ENCODE measurements at regions not wholly inside any gene's neighbourhood (a gene's known extent, or its start where the extent isn't known, plus 50 kb on each side); places are given as distances from the start of the nearest gene placed in this dataset.

DNA sequence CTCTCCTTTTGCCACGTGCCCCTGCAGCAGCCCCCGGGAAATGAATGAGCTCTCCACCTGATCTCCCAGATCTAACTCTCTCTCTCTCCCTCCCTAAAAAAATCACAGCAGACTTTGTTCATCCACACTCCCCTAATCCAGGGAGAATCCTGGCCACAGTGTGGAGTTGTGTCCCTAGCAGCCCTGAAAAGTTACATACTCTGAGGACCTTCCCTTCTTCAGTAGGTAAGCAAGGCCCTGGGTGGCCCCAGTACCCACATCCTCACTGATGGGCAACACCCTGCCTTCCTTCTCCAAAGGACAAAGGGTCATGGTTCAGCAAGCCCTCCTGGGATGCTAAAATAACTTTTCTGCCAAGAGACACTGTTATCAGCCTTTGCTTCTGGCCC, 76.9 kb upstream of the GLI2 start (continued):
- TF ChIP-seq, protein P1, sequence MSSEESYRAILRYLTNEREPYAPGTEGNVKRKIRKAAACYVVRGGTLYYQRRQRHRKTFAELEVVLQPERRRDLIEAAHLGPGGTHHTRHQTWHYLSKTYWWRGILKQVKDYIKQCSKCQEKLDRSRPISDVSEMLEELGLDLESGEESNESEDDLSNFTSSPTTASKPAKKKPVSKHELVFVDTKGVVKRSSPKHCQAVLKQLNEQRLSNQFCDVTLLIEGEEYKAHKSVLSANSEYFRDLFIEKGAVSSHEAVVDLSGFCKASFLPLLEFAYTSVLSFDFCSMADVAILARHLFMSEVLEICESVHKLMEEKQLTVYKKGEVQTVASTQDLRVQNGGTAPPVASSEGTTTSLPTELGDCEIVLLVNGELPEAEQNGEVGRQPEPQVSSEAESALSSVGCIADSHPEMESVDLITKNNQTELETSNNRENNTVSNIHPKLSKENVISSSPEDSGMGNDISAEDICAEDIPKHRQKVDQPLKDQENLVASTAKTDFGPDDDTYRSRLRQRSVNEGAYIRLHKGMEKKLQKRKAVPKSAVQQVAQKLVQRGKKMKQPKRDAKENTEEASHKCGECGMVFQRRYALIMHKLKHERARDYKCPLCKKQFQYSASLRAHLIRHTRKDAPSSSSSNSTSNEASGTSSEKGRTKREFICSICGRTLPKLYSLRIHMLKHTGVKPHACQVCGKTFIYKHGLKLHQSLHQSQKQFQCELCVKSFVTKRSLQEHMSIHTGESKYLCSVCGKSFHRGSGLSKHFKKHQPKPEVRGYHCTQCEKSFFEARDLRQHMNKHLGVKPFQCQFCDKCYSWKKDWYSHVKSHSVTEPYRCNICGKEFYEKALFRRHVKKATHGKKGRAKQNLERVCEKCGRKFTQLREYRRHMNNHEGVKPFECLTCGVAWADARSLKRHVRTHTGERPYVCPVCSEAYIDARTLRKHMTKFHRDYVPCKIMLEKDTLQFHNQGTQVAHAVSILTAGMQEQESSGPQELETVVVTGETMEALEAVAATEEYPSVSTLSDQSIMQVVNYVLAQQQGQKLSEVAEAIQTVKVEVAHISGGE (tag by site-specific recombination; conservative IDR thresholded peaks at IDR 0.05; ENCODE audit: low read depth), result no peak
- TF ChIP-seq ZNF558 (tag by site-specific recombination; IDR thresholded peaks at IDR 0.05), result no peak

DNA sequence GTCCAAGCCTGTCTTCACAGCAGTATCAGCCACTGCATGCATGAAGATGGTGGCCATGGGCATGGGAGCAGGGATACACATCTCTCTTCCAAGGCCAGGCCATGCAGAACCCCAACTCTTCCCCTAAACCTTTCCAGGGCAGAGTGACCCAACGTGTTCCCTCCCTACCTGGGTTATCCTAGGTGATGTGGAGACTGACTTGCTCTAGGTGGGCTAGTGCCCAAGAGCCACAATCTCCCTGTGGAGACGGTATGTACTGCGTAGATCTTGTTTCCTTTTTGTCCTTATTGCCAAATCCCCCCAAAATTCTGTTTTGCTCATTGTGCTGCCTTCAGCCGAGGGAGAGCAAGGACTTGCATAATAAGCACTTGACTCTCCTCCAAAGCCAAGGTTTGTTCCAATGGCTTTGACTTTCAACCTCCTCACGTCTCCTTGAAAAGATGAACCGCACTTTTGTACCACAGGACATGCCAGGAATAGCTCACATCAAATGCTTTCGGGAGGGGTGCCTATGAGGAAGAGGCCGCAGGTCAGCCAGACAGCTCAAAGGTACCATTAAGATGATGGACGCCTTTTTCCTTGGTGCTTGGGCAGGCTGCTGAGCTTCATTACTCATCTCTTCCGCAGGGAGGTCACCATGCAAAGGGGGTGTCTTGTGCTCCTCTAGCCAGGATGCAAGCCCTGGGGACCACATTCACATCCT, 76.2 kb upstream of the GLI2 start:
- CTCF ChIA-PET, result interaction anchor here (0.6 to 0.7 kb wide), 3 partner anchors 10 to 17 kb away, joined by 3 to 4 read pairs (median 3); no protein-coding TSS in a partner anchor
- H3K36me3 ChIP-seq (ENCODE audit: control insufficient read depth in 2 of 2, insufficient read depth in 1 of 2, low read length in 2 of 2), result no peaks in the 10 kb centered on the region
- no peak overlapping the region for H3K27ac ChIP-seq (ENCODE audit: extremely low read depth, low read depth, low read length)
- no peaks in the 10 kb centered on the region for H3K9me3 ChIP-seq (ENCODE audit: control insufficient read depth, insufficient read depth, low read depth, low read length)
- POLR2A ChIA-PET, result no interaction called here
- no peak overlapping the region for H3K4me3 ChIP-seq (ENCODE audit: low read depth, low read length)
- H3K4me1 ChIP-seq (ENCODE audit: control insufficient read depth, insufficient read depth, low read length), result no peaks in the 10 kb centered on the region
- TF ChIP-seq, protein P2, sequence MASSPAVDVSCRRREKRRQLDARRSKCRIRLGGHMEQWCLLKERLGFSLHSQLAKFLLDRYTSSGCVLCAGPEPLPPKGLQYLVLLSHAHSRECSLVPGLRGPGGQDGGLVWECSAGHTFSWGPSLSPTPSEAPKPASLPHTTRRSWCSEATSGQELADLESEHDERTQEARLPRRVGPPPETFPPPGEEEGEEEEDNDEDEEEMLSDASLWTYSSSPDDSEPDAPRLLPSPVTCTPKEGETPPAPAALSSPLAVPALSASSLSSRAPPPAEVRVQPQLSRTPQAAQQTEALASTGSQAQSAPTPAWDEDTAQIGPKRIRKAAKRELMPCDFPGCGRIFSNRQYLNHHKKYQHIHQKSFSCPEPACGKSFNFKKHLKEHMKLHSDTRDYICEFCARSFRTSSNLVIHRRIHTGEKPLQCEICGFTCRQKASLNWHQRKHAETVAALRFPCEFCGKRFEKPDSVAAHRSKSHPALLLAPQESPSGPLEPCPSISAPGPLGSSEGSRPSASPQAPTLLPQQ (tag by site-specific recombination; IDR thresholded peaks at IDR 0.05), result no peak
- TF ChIP-seq KLF9 (tag by site-specific recombination; IDR thresholded peaks at IDR 0.05; ENCODE audit: low read depth) (no peak), ZNF473 (tag by site-specific recombination; IDR thresholded peaks at IDR 0.05) (no peak), ZBTB48 (tag by site-specific recombination; IDR thresholded peaks at IDR 0.05) (no peak), SCRT2 (tag by site-specific recombination; IDR thresholded peaks at IDR 0.05) (no peak), ZSCAN30 (tag by site-specific recombination; IDR thresholded peaks at IDR 0.05) (no peak), ZNF530 (tag by site-specific recombination; IDR thresholded peaks at IDR 0.05; ENCODE audit: low read depth) (no peak), ZNF354C (tag by site-specific recombination; IDR thresholded peaks at IDR 0.05; ENCODE audit: borderline replicate concordance, low read depth) (no peak)
- TF ChIP-seq, protein P3, sequence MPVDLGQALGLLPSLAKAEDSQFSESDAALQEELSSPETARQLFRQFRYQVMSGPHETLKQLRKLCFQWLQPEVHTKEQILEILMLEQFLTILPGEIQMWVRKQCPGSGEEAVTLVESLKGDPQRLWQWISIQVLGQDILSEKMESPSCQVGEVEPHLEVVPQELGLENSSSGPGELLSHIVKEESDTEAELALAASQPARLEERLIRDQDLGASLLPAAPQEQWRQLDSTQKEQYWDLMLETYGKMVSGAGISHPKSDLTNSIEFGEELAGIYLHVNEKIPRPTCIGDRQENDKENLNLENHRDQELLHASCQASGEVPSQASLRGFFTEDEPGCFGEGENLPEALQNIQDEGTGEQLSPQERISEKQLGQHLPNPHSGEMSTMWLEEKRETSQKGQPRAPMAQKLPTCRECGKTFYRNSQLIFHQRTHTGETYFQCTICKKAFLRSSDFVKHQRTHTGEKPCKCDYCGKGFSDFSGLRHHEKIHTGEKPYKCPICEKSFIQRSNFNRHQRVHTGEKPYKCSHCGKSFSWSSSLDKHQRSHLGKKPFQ (tag by site-specific recombination; IDR thresholded peaks at IDR 0.05), result no peak
- TF ChIP-seq, protein P4, sequence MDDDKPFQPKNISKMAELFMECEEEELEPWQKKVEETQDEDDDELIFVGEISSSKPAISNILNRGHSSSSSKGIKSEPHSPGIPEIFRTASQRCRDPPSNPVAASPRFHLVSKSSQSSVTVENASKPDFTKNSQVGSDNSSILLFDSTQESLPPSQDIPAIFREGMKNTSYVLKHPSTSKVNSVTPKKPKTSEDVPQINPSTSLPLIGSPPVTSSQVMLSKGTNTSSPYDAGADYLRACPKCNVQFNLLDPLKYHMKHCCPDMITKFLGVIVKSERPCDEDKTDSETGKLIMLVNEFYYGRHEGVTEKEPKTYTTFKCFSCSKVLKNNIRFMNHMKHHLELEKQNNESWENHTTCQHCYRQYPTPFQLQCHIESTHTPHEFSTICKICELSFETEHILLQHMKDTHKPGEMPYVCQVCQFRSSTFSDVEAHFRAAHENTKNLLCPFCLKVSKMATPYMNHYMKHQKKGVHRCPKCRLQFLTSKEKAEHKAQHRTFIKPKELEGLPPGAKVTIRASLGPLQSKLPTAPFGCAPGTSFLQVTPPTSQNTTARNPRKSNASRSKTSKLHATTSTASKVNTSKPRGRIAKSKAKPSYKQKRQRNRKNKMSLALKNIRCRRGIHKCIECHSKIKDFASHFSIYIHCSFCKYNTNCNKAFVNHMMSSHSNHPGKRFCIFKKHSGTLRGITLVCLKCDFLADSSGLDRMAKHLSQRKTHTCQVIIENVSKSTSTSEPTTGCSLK (tag by site-specific recombination; IDR thresholded peaks at IDR 0.05), result no peak
- TF ChIP-seq, protein P5, sequence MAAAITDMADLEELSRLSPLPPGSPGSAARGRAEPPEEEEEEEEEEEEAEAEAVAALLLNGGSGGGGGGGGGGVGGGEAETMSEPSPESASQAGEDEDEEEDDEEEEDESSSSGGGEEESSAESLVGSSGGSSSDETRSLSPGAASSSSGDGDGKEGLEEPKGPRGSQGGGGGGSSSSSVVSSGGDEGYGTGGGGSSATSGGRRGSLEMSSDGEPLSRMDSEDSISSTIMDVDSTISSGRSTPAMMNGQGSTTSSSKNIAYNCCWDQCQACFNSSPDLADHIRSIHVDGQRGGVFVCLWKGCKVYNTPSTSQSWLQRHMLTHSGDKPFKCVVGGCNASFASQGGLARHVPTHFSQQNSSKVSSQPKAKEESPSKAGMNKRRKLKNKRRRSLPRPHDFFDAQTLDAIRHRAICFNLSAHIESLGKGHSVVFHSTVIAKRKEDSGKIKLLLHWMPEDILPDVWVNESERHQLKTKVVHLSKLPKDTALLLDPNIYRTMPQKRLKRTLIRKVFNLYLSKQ (tag by site-specific recombination; IDR thresholded peaks at IDR 0.05; ENCODE audit: borderline replicate concordance), result no peak
- TF ChIP-seq, protein P6, sequence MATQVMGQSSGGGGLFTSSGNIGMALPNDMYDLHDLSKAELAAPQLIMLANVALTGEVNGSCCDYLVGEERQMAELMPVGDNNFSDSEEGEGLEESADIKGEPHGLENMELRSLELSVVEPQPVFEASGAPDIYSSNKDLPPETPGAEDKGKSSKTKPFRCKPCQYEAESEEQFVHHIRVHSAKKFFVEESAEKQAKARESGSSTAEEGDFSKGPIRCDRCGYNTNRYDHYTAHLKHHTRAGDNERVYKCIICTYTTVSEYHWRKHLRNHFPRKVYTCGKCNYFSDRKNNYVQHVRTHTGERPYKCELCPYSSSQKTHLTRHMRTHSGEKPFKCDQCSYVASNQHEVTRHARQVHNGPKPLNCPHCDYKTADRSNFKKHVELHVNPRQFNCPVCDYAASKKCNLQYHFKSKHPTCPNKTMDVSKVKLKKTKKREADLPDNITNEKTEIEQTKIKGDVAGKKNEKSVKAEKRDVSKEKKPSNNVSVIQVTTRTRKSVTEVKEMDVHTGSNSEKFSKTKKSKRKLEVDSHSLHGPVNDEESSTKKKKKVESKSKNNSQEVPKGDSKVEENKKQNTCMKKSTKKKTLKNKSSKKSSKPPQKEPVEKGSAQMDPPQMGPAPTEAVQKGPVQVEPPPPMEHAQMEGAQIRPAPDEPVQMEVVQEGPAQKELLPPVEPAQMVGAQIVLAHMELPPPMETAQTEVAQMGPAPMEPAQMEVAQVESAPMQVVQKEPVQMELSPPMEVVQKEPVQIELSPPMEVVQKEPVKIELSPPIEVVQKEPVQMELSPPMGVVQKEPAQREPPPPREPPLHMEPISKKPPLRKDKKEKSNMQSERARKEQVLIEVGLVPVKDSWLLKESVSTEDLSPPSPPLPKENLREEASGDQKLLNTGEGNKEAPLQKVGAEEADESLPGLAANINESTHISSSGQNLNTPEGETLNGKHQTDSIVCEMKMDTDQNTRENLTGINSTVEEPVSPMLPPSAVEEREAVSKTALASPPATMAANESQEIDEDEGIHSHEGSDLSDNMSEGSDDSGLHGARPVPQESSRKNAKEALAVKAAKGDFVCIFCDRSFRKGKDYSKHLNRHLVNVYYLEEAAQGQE (tag by site-specific recombination; IDR thresholded peaks at IDR 0.05), result no peak
- TF ChIP-seq, protein P7, sequence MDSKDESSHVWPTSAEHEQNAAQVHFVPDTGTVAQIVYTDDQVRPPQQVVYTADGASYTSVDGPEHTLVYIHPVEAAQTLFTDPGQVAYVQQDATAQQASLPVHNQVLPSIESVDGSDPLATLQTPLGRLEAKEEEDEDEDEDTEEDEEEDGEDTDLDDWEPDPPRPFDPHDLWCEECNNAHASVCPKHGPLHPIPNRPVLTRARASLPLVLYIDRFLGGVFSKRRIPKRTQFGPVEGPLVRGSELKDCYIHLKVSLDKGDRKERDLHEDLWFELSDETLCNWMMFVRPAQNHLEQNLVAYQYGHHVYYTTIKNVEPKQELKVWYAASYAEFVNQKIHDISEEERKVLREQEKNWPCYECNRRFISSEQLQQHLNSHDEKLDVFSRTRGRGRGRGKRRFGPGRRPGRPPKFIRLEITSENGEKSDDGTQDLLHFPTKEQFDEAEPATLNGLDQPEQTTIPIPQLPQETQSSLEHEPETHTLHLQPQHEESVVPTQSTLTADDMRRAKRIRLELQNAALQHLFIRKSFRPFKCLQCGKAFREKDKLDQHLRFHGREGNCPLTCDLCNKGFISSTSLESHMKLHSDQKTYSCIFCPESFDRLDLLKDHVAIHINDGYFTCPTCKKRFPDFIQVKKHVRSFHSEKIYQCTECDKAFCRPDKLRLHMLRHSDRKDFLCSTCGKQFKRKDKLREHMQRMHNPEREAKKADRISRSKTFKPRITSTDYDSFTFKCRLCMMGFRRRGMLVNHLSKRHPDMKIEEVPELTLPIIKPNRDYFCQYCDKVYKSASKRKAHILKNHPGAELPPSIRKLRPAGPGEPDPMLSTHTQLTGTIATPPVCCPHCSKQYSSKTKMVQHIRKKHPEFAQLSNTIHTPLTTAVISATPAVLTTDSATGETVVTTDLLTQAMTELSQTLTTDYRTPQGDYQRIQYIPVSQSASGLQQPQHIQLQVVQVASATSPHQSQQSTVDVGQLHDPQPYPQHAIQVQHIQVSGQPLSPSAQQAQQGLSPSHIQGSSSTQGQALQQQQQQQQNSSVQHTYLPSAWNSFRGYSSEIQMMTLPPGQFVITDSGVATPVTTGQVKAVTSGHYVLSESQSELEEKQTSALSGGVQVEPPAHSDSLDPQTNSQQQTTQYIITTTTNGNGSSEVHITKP (tag by site-specific recombination; IDR thresholded peaks at IDR 0.05), result no peak
